ENCODE measurements at regions not wholly inside any gene's neighbourhood (a gene's known extent, or its start where the extent isn't known, plus 50 kb on each side); places are given as distances from the start of the nearest gene placed in this dataset.

- Histone ChIP-seq H3K9ac (no peak overlapping the region), H3K36me3 (ENCODE audit: insufficient read depth) (no peaks in the 10 kb centered on the region), H3K4me1 (ENCODE audit: low read depth, poor library complexity, severe bottlenecking) (no peaks in the 10 kb centered on the region), H3K4me3 (IDR thresholded peaks at IDR 0.05; ENCODE audit: insufficient read depth, low read depth, low read length) (no peak overlapping the region), H2AFZ (ENCODE audit: low read depth) (no peak overlapping the region), H3K27me3 (ENCODE audit: insufficient read depth, low read depth) (no peaks in the 10 kb centered on the region), H4K20me1 (ENCODE audit: insufficient read depth) (no peaks in the 10 kb centered on the region), H3K79me2 (ENCODE audit: insufficient read depth, low read depth) (no peaks in the 10 kb centered on the region), H3K27ac (no peak overlapping the region), H3K4me2 (no peak overlapping the region)
- no peak for TF ChIP-seq CTCF (conservative IDR thresholded peaks at IDR 0.05; ENCODE audit: low read depth, low read length)
Measured at GRCh38 chr10:111750165-111750849, 433.3 kb downstream of the GPAM start.

- no peak overlapping the region for H3K27ac ChIP-seq
- H2AFZ ChIP-seq (ENCODE audit: low read depth): no peak overlapping the region
- no peak overlapping the region for H3K4me3 ChIP-seq (IDR thresholded peaks at IDR 0.05; ENCODE audit: insufficient read depth, low read depth, low read length)
- no peak overlapping the region for H3K4me2 ChIP-seq
- no peaks in the 10 kb centered on the region for H3K27me3 ChIP-seq (ENCODE audit: insufficient read depth, low read depth)
- H4K20me1 ChIP-seq (ENCODE audit: insufficient read depth): no peaks in the 10 kb centered on the region
- no peak; the same call in 1 of the 2 replicates for TF ChIP-seq CTCF (conservative IDR thresholded peaks at IDR 0.05; ENCODE audit: low read depth, low read length)
- H3K79me2 ChIP-seq (ENCODE audit: insufficient read depth, low read depth): no peaks in the 10 kb centered on the region
- no peaks in the 10 kb centered on the region for H3K4me1 ChIP-seq (ENCODE audit: low read depth, poor library complexity, severe bottlenecking)
- no peak overlapping the region for H3K9ac ChIP-seq
- no peaks in the 10 kb centered on the region for H3K36me3 ChIP-seq (ENCODE audit: insufficient read depth)
Measured at GRCh38 chr10:111756217-111757061, 427.1 kb downstream of the GPAM start.

- no peaks in the 10 kb centered on the region for H4K20me1 ChIP-seq (ENCODE audit: insufficient read depth)
- H3K4me1 ChIP-seq (ENCODE audit: low read depth, poor library complexity, severe bottlenecking): no peaks in the 10 kb centered on the region
- H3K27me3 ChIP-seq (ENCODE audit: insufficient read depth, low read depth): no peaks in the 10 kb centered on the region
- no peak overlapping the region for H3K9ac ChIP-seq
- H3K79me2 ChIP-seq (ENCODE audit: insufficient read depth, low read depth): no peaks in the 10 kb centered on the region
- no peak for TF ChIP-seq CTCF (conservative IDR thresholded peaks at IDR 0.05; ENCODE audit: low read depth, low read length)
- no peak overlapping the region for H3K4me2 ChIP-seq
- no peak overlapping the region for H2AFZ ChIP-seq (ENCODE audit: low read depth)
- H3K36me3 ChIP-seq (ENCODE audit: insufficient read depth): no peaks in the 10 kb centered on the region
- no peak overlapping the region for H3K4me3 ChIP-seq (IDR thresholded peaks at IDR 0.05; ENCODE audit: insufficient read depth, low read depth, low read length)
- H3K27ac ChIP-seq: no peak overlapping the region
Measured at GRCh38 chr10:111758593-111758992, 425.0 kb downstream of the GPAM start.

- Histone ChIP-seq H3K4me3 (IDR thresholded peaks at IDR 0.05; ENCODE audit: insufficient read depth, low read depth, low read length) (no peak overlapping the region), H3K4me1 (ENCODE audit: low read depth, poor library complexity, severe bottlenecking) (no peaks in the 10 kb centered on the region), H3K4me2 (no peak overlapping the region), H3K9ac (no peak overlapping the region), H3K27me3 (ENCODE audit: insufficient read depth, low read depth) (no peaks in the 10 kb centered on the region), H3K36me3 (ENCODE audit: insufficient read depth) (no peaks in the 10 kb centered on the region), H3K79me2 (ENCODE audit: insufficient read depth, low read depth) (no peaks in the 10 kb centered on the region), H4K20me1 (ENCODE audit: insufficient read depth) (no peaks in the 10 kb centered on the region), H3K27ac (no peak overlapping the region), H2AFZ (ENCODE audit: low read depth) (no peak overlapping the region)
- TF ChIP-seq CTCF (conservative IDR thresholded peaks at IDR 0.05; ENCODE audit: low read depth, low read length): no peak
Measured at GRCh38 chr10:111762114-111762513, 421.5 kb downstream of the GPAM start.

Measured in KMS-11 (cell line).